Mucosa of stomach (tissue), 1 donor: ENCODE measurements at regions not wholly inside any gene's neighbourhood (a gene's known extent, or its start where the extent isn't known, plus 50 kb on each side); places are given as distances from the start of the nearest gene placed in this dataset.

Experiments
- H3K27me3 ChIP-seq: one replicate; pipeline ENCODE4 v1.7.0; 2013; ENCODE audit warnings: mild to moderate bottlenecking, low read length; ENCODE audit not compliant: control insufficient read depth, insufficient read depth
- H3K36me3 ChIP-seq: one replicate; pipeline ENCODE4 v1.7.0; 2013; ENCODE audit warnings: low read length; ENCODE audit not compliant: control insufficient read depth, insufficient read depth
- H3K4me1 ChIP-seq: one replicate; pipeline ENCODE4 v1.7.0; 2013; ENCODE audit warnings: mild to moderate bottlenecking, low read length; ENCODE audit not compliant: control insufficient read depth, insufficient read depth
- H3K4me3 ChIP-seq: one replicate; pipeline ENCODE4 v1.7.0; 2013; ENCODE audit warnings: low read length
- H3K9ac ChIP-seq: one replicate; pipeline ENCODE4 v1.7.0; 2013; ENCODE audit warnings: mild to moderate bottlenecking, low read length, moderate library complexity
- H3K9me3 ChIP-seq: one replicate; pipeline ENCODE4 v1.7.0; 2013; ENCODE audit warnings: mild to moderate bottlenecking, low read length, moderate library complexity; ENCODE audit not compliant: control insufficient read depth
- donor health status: Pancreatic carcinoma.

GRCh38 chr10:78806681-78807221 is 262.0 kb upstream of the ZMIZ1 start:
- Histone ChIP-seq H3K4me3 (no peak overlapping the region), H3K4me1 (peaks cover 24% of the 10 kb centered on the region), H3K36me3 (no peaks in the 10 kb centered on the region), H3K27me3 (peaks cover 3% of the 10 kb centered on the region), H3K9me3 (no peaks in the 10 kb centered on the region), H3K9ac (no peak overlapping the region)

GRCh38 chr10:78807504-78808203 is 261.1 kb upstream of the ZMIZ1 start:
- H3K9ac ChIP-seq = no peak overlapping the region
- H3K4me3 ChIP-seq = no peak overlapping the region
- peaks cover 24% of the 10 kb centered on the region for H3K4me1 ChIP-seq
- peaks cover 3% of the 10 kb centered on the region for H3K27me3 ChIP-seq
- H3K9me3 ChIP-seq = no peaks in the 10 kb centered on the region
- no peaks in the 10 kb centered on the region for H3K36me3 ChIP-seq

- Histone ChIP-seq H3K4me3 (no peak overlapping the region), H3K27me3 (peaks cover 3% of the 10 kb centered on the region), H3K4me1 (peaks cover 19% of the 10 kb centered on the region), H3K9me3 (no peaks in the 10 kb centered on the region), H3K36me3 (no peaks in the 10 kb centered on the region), H3K9ac (no peak overlapping the region)
Measured at GRCh38 chr10:78808286-78808685, 260.5 kb upstream of the ZMIZ1 start.

- no peak overlapping the region for H3K9ac ChIP-seq
- peaks cover 1% of the 10 kb centered on the region for H3K27me3 ChIP-seq
- no peaks in the 10 kb centered on the region for H3K9me3 ChIP-seq
Measured at GRCh38 chr10:78808736-78809367, 259.9 kb upstream of the ZMIZ1 start.

GRCh38 chr10:78811174-78811573 is 257.6 kb upstream of the ZMIZ1 start:
- H3K4me1 ChIP-seq = peaks cover 11% of the 10 kb centered on the region
- H3K9me3 ChIP-seq = no peaks in the 10 kb centered on the region
- no peak overlapping the region for H3K9ac ChIP-seq
- H3K4me3 ChIP-seq = no peak overlapping the region
- no peaks in the 10 kb centered on the region for H3K27me3 ChIP-seq
- H3K36me3 ChIP-seq = no peaks in the 10 kb centered on the region

More at GRCh38 chr10:78808736-78809367, 259.9 kb upstream of the ZMIZ1 start:
- Histone ChIP-seq H3K36me3 (no peaks in the 10 kb centered on the region), H3K4me3 (no peak overlapping the region), H3K4me1 (peaks cover 19% of the 10 kb centered on the region)

GRCh38 chr10:78812571-78813318 is 256.0 kb upstream of the ZMIZ1 start:
- Histone ChIP-seq H3K4me3 (no peak overlapping the region), H3K36me3 (no peaks in the 10 kb centered on the region), H3K9me3 (no peaks in the 10 kb centered on the region), H3K4me1 (no peaks in the 10 kb centered on the region), H3K9ac (no peak overlapping the region), H3K27me3 (no peaks in the 10 kb centered on the region)

- no peaks in the 10 kb centered on the region for H3K4me1 ChIP-seq
- no peak overlapping the region for H3K9ac ChIP-seq
- no peaks in the 10 kb centered on the region for H3K27me3 ChIP-seq
- H3K36me3 ChIP-seq = no peaks in the 10 kb centered on the region
- no peak overlapping the region for H3K4me3 ChIP-seq
- H3K9me3 ChIP-seq = no peaks in the 10 kb centered on the region
Measured at GRCh38 chr10:78813526-78813925, 255.2 kb upstream of the ZMIZ1 start.

- H3K4me3 ChIP-seq = no peak overlapping the region
- H3K9ac ChIP-seq = no peak overlapping the region
- H3K27me3 ChIP-seq = no peaks in the 10 kb centered on the region
- H3K9me3 ChIP-seq = no peaks in the 10 kb centered on the region
- H3K4me1 ChIP-seq = no peaks in the 10 kb centered on the region
- H3K36me3 ChIP-seq = no peaks in the 10 kb centered on the region
Measured at GRCh38 chr10:78813998-78814399, 254.8 kb upstream of the ZMIZ1 start.

- Histone ChIP-seq H3K36me3 (no peaks in the 10 kb centered on the region), H3K9me3 (no peaks in the 10 kb centered on the region), H3K4me3 (no peak overlapping the region), H3K9ac (no peak overlapping the region), H3K4me1 (no peaks in the 10 kb centered on the region), H3K27me3 (no peaks in the 10 kb centered on the region)
Measured at GRCh38 chr10:78814407-78814806, 254.4 kb upstream of the ZMIZ1 start.

- H3K9me3 ChIP-seq = no peaks in the 10 kb centered on the region
- H3K27me3 ChIP-seq = no peaks in the 10 kb centered on the region
- no peaks in the 10 kb centered on the region for H3K4me1 ChIP-seq
- no peak overlapping the region for H3K4me3 ChIP-seq
- no peak overlapping the region for H3K9ac ChIP-seq
- no peaks in the 10 kb centered on the region for H3K36me3 ChIP-seq
Measured at GRCh38 chr10:78815702-78816334, 252.9 kb upstream of the ZMIZ1 start.

- no peaks in the 10 kb centered on the region for H3K9me3 ChIP-seq
- no peak overlapping the region for H3K9ac ChIP-seq
Measured at GRCh38 chr10:78817361-78817760, 251.4 kb upstream of the ZMIZ1 start.

More at GRCh38 chr10:78817361-78817760, 251.4 kb upstream of the ZMIZ1 start:
- Histone ChIP-seq H3K27me3 (no peaks in the 10 kb centered on the region), H3K4me1 (no peaks in the 10 kb centered on the region), H3K36me3 (no peaks in the 10 kb centered on the region), H3K4me3 (no peak overlapping the region)
